PC-9 (cell line): ENCODE measurements at regions not wholly inside any gene's neighbourhood (a gene's known extent, or its start where the extent isn't known, plus 50 kb on each side); places are given as distances from the start of the nearest gene placed in this dataset.

ENCODE experiments used
- BruUV-seq: library from RNA; stranded (reverse); fragments of 400-500 nt; replicated peaks from 2 replicates; lab custom pipeline; 2021; lab: Mats Ljungman, UMichigan
- CTCF ChIA-PET: fragments of 300-600 bp; sonication (Branson Sonifier 250); formaldehyde crosslinking; loops from one replicate; lab custom pipeline; 2022; ENCODE audit warnings: antibody characterized with exemption; lab: Charles Lee
- POLR2A ChIA-PET: fragments of 300-600 bp; sonication (Branson Sonifier 250); formaldehyde crosslinking; loops from one replicate; lab custom pipeline; 2022; ENCODE audit warnings: antibody characterized with exemption; ENCODE audit not compliant: unreplicated experiment; lab: Charles Lee
- DNase-seq, 2 experiments: peaks; one replicate each; pipeline versions ENCODE4 v3.0.0 to v3.0.0-alpha.2; 2015 to 2022; ENCODE audit warnings: mixed read lengths in 1 of 2
- H2AFZ ChIP-seq: fragments of 200-600 bp; sonication (generic); 2 replicates; pipeline ENCODE4 v1.8.1; 2017; ENCODE audit warnings: antibody characterized with exemption
- H3F3A ChIP-seq: fragments of 200-600 bp; sonication (generic); 2 replicates; pipeline ENCODE4 v1.8.1; 2017; ENCODE audit warnings: antibody characterized with exemption, mild to moderate bottlenecking, low read depth; ENCODE audit not compliant: insufficient read depth
- H3K27ac ChIP-seq: fragments of 200-600 bp; sonication (generic); 2 replicates; pipeline ENCODE4 v1.6.1; 2016; ENCODE audit warnings: mixed run types
- H3K27me3 ChIP-seq: fragments of 200-600 bp; sonication (generic); 2 replicates; pipeline ENCODE4 v1.6.1; 2016; ENCODE audit warnings: low read depth, mixed run types; ENCODE audit not compliant: insufficient read depth
- H3K36me3 ChIP-seq: fragments of 200-600 bp; sonication (generic); 2 replicates; pipeline ENCODE4 v1.6.1; 2016; ENCODE audit warnings: low read depth, mixed run types
- H3K4me1 ChIP-seq: fragments of 200-600 bp; sonication (generic); replicated peaks from 2 replicates; pipeline ENCODE4 v1.6.1; 2016; ENCODE audit warnings: mixed run types; ENCODE audit not compliant: insufficient read depth
- H3K4me2 ChIP-seq: fragments of 200-600 bp; sonication (generic); 2 replicates; pipeline ENCODE4 v1.6.1; 2017; ENCODE audit warnings: mixed run types
- H3K4me3 ChIP-seq: fragments of 200-600 bp; sonication (generic); 2 replicates; pipeline ENCODE4 v1.6.1; 2016; ENCODE audit warnings: mixed run types
- H3K79me2 ChIP-seq: fragments of 200-600 bp; sonication (generic); 2 replicates; pipeline ENCODE4 v1.6.1; 2017; ENCODE audit warnings: low read depth, mixed run types
- H3K9me2 ChIP-seq: fragments of 200-600 bp; sonication (generic); 2 replicates; pipeline ENCODE4 v1.8.1; 2017; ENCODE audit warnings: mild to moderate bottlenecking; ENCODE audit not compliant: insufficient read depth
- H3K9me3 ChIP-seq: fragments of 200-600 bp; sonication (generic); 2 replicates; pipeline ENCODE4 v1.8.1; 2016; ENCODE audit warnings: low read depth; ENCODE audit not compliant: insufficient read depth
- H4K20me1 ChIP-seq: fragments of 200-600 bp; sonication (generic); 2 replicates; pipeline ENCODE4 v1.8.1; 2017; ENCODE audit not compliant: insufficient read depth
- EZH2 ChIP-seq: fragments of 200-600 bp; sonication (generic); IDR thresholded peaks from 2 replicates; pipeline ENCODE4 v1.8.0; 2017; ENCODE audit warnings: antibody characterized with exemption, low read depth
- intact Hi-C: fragments of 100-400 bp; cut with micrococcal nuclease; formaldehyde crosslinking; loops from one replicate; pipeline ENCODE4 v1.10.0; 2022; ENCODE audit not compliant: unreplicated experiment
- TF ChIP-seq, protein P1 (sequence below): fragments of 200-600 bp; sonication (generic); conservative IDR thresholded peaks from 2 replicates; pipeline ENCODE4 v1.6.1; 2017; ENCODE audit warnings: mixed run types, antibody characterized with exemption, mild to moderate bottlenecking, moderate library complexity

DNA sequence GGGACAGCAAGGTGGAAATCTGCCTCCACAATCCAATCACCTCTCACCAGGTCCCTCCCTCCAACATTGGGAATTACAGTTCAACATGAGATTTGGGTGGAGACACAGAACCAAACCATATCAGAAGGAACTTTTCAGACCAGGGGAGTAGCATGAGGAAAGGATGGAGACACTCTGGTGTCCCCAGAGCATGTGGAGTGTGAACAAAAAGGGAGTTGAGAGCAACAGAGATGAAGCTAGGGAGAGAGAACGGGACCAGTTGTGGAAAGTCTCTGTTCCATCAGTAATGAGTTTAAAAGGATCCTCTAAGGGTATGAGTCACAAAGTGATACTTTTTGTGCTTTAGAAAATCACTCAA lies 382.0 kb downstream of the SFMBT2 start:
- DNase-seq: no peak
- H3K9me2 ChIP-seq: no peaks in the 10 kb centered on the region

DNA sequence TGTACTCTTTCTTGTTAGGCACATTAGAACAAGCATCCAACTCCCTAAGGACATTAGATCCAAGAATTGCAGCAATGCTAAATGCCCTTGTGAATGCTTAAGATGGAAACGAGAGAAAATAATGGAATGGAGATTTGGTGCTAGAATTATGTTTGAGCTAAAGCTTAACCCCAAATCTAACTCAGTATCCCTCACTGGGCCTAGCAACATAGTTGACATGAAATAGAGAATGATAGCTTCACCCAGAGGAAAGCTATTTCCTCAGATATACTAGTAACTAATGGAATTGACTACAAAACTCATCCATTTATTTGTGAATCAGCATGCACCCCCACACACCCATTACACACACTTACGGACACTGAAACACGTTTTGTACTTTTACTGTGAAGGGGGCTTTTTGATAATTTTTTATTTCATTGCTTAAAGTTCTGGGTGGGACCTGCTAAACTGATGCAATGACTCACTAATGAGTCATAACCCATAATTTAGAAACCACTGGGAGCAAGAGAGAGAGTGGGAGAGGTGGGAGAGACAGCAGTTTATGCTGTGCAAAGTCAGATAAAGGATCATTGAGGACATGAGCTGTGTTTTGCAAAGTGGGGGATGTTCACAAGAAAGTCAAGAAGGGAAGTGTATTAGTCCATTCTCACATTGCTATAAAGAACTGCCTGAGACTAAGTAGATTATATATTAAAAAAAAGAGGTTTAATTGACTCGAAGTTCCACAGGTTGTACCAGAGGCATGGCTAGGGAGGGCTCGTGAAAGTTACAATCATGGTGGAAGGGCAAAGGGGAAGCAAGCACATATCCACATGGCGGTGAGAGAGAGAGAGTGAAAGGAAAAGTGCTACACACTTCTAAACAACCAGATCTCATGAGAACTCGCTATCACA lies 382.7 kb downstream of the SFMBT2 start:
- TF ChIP-seq EZH2: no peak
- TF ChIP-seq, protein P1, sequence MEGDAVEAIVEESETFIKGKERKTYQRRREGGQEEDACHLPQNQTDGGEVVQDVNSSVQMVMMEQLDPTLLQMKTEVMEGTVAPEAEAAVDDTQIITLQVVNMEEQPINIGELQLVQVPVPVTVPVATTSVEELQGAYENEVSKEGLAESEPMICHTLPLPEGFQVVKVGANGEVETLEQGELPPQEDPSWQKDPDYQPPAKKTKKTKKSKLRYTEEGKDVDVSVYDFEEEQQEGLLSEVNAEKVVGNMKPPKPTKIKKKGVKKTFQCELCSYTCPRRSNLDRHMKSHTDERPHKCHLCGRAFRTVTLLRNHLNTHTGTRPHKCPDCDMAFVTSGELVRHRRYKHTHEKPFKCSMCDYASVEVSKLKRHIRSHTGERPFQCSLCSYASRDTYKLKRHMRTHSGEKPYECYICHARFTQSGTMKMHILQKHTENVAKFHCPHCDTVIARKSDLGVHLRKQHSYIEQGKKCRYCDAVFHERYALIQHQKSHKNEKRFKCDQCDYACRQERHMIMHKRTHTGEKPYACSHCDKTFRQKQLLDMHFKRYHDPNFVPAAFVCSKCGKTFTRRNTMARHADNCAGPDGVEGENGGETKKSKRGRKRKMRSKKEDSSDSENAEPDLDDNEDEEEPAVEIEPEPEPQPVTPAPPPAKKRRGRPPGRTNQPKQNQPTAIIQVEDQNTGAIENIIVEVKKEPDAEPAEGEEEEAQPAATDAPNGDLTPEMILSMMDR: no peak
- BruUV-seq: no TSS peak
- Histone ChIP-seq H3K4me2 (no peak overlapping the region), H3K36me3 (no peaks in the 10 kb centered on the region), H3K27ac (no peak overlapping the region), H3K27me3 (no peaks in the 10 kb centered on the region), H3K9me3 (no peaks in the 10 kb centered on the region), H4K20me1 (no peaks in the 10 kb centered on the region), H3K79me2 (no peaks in the 10 kb centered on the region), H3K9me2 (no peaks in the 10 kb centered on the region), H3K4me3 (no peak overlapping the region), H3F3A (no peaks in the 10 kb centered on the region), H3K4me1 (no peaks in the 10 kb centered on the region), H2AFZ (no peak overlapping the region)
- ChIA-PET CTCF (no interaction called here), POLR2A (no interaction called here)
- intact Hi-C loops: no loop called here
- no peak for DNase-seq

More for the DNA sequence above, 382.0 kb downstream of the SFMBT2 start:
- intact Hi-C loops: no loop called here
- POLR2A ChIA-PET: no interaction called here
- Histone ChIP-seq H3K4me1 (no peaks in the 10 kb centered on the region), H3F3A (no peaks in the 10 kb centered on the region), H3K27ac (no peak overlapping the region), H3K4me2 (no peak overlapping the region), H3K79me2 (no peaks in the 10 kb centered on the region), H3K9me3 (no peaks in the 10 kb centered on the region), H3K27me3 (no peaks in the 10 kb centered on the region), H2AFZ (no peak overlapping the region), H3K36me3 (no peaks in the 10 kb centered on the region), H4K20me1 (no peaks in the 10 kb centered on the region), H3K4me3 (no peak overlapping the region)
- CTCF ChIA-PET: no interaction called here
- TF ChIP-seq EZH2: no peak
- TF ChIP-seq, protein P1: no peak
- no TSS peak for BruUV-seq

DNA sequence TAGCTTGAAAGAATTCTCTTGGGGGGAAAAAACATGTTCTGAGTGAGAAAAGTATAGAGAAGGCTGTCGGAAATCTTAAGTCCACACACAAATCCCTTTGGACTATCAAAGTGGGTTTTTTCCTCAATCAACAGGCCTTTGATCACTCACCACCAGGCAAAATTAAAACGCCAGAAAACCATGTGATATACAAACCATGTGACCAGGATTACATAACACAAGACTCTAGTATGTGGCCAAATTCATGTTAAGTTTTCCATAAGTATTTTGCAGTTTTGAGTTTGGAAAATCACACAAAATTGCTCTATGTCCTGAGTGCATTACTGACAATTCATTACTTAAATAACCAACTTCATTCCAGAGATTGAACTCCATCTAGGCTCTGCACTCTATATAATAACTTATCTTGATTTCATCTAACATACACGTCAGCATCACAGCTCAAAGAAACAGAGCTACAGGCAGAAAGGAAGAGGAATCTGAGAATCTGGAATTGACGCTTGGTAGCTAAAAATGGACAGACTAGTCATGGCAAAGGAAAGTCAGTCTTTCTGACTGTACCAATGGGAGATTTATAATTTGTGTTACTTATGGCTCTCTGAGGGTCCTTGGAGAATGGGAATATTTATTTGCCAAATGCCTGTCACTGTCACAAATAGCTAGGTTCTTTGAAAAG lies 383.5 kb downstream of the SFMBT2 start:
- Histone ChIP-seq H3K79me2 (no peaks in the 10 kb centered on the region), H4K20me1 (no peaks in the 10 kb centered on the region), H3K4me3 (no peak overlapping the region), H3K27me3 (no peaks in the 10 kb centered on the region), H3K36me3 (no peaks in the 10 kb centered on the region), H2AFZ (no peak overlapping the region), H3K4me1 (no peaks in the 10 kb centered on the region), H3K4me2 (no peak overlapping the region), H3K27ac (no peak overlapping the region), H3K9me2 (no peaks in the 10 kb centered on the region), H3F3A (no peaks in the 10 kb centered on the region), H3K9me3 (no peaks in the 10 kb centered on the region)
- CTCF ChIA-PET: no interaction called here
- intact Hi-C loops: no loop called here
- no peak for TF ChIP-seq EZH2
- TF ChIP-seq, protein P1: no peak
- DNase-seq: no peak
- POLR2A ChIA-PET: no interaction called here
- no TSS peak for BruUV-seq
